Spleen (tissue), 11 donors: ENCODE measurements at regions not wholly inside any gene's neighbourhood (a gene's known extent, or its start where the extent isn't known, plus 50 kb on each side); places are given as distances from the start of the nearest gene placed in this dataset.

ENCODE experiments used
- DNase-seq: peaks from one replicate; pipeline ENCODE4 v3.0.0-alpha.2; 2020
- H3K27ac ChIP-seq, 8 donors: fragments of 200-600 bp; sonication (generic) in 7 of 8; 1 replicate in 4 of 8; 2 replicates in 4 of 8; pipeline versions ENCODE4 v1.5.0 to v1.8.0; 2016 to 2021; ENCODE audit warnings: inconsistent platforms in 4 of 8, mild to moderate bottlenecking in 4 of 8, moderate library complexity in 1 of 8
- H3K27me3 ChIP-seq, 7 donors: fragments of 200-600 bp; sonication (generic) in 6 of 7; replicated peaks in 1 of 7; 1 replicate in 4 of 7; 2 replicates in 3 of 7; pipeline versions ENCODE4 v1.5.0 to v1.8.0; 2016 to 2021; ENCODE audit warnings: inconsistent platforms in 3 of 7, mild to moderate bottlenecking in 1 of 7
- H3K36me3 ChIP-seq, 6 donors: fragments of 200-600 bp; sonication (generic) in 5 of 6; 1 replicate in 4 of 6; 2 replicates in 2 of 6; pipeline versions ENCODE4 v1.5.0 to v1.8.0; 2016 to 2021; ENCODE audit warnings: inconsistent platforms in 2 of 6
- H3K4me1 ChIP-seq, 6 donors: fragments of 200-600 bp; sonication (generic) in 5 of 6; 1 replicate in 3 of 6; 2 replicates in 3 of 6; pipeline versions ENCODE4 v1.5.0 to v1.8.0; 2016 to 2021; ENCODE audit warnings: inconsistent platforms in 3 of 6
- H3K4me3 ChIP-seq, 8 donors: fragments of 200-600 bp; sonication (generic) in 7 of 8; 1 replicate in 4 of 8; 2 replicates in 4 of 8; pipeline versions ENCODE4 v1.5.0 to v1.8.0; 2016 to 2021; ENCODE audit warnings: inconsistent platforms in 4 of 8, mild to moderate bottlenecking in 4 of 8, moderate library complexity in 2 of 8
- H3K9me3 ChIP-seq, 8 donors: fragments of 200-600 bp; sonication (generic) in 7 of 8; 1 replicate in 4 of 8; 2 replicates in 4 of 8; pipeline versions ENCODE4 v1.5.0 to v1.8.0; 2016 to 2021; ENCODE audit warnings: inconsistent platforms in 4 of 8
- CTCF ChIP-seq, 11 experiments: fragments of 200-600 bp in 7 of 11; fragments of 450-650 bp in 4 of 11; sonication (generic) in 4 of 11; IDR thresholded peaks in 8 of 11; conservative IDR thresholded peaks in 3 of 11; 1 replicate in 7 of 11; 2 replicates in 4 of 11; pipeline versions ENCODE4 v1.4.0 to v1.8.0; 2016 to 2021; ENCODE audit warnings: antibody characterized with exemption in 11 of 11, inconsistent platforms in 4 of 11, mild to moderate bottlenecking in 1 of 11
- POLR2A ChIP-seq, 3 donors: fragments of 450-650 bp; IDR thresholded peaks; one replicate each; pipeline ENCODE4 v1.5.1; 2017; ENCODE audit warnings: antibody characterized with exemption in 3 of 3, mild to moderate bottlenecking in 1 of 3
- POLR2AphosphoS5 ChIP-seq, 3 donors: sonication (generic); formaldehyde crosslinking; IDR thresholded peaks; one replicate each; pipeline ENCODE4 v1.5.1; 2017; ENCODE audit warnings: antibody characterized with exemption in 3 of 3
- WGBS, 5 donors: extraction: QIAGEN DNeasy Blood & Tissue Kit in 3 of 5; methylation state at CpG; one replicate each; pipeline versions ENCODE4 v1.1.5 to v1.1.7; 2013 to 2018; 5-methylcytosine and 5-hydroxymethylcytosine counted together
- intact Hi-C: fragments of 100-400 bp; cut with DNase I; formaldehyde crosslinking; loops from one replicate; pipeline ENCODE4 v1.15.0; 2023; ENCODE audit warnings: low total_unique reads
- donor health status: healthy with polysubstance abuse.
- donor health status: DM: no; HTN: no; CAD: no; lungs with moderate emphysema.
- donor health status: DM: no; HTN: no; CAD: no.
- donor health status: Bipolar disorder and iron deficiency.
- donor health status: healthy.
- donor health status: DM: no; HTN: no; CAD: no.
- donor health status: DM: yes; HTN: yes; CAD: no.

- TF ChIP-seq POLR2A (IDR thresholded peaks at IDR 0.05) (no peak), POLR2AphosphoS5 (IDR thresholded peaks at IDR 0.05) (no peak), CTCF (IDR thresholded peaks at IDR 0.05 in 8 of 11, conservative IDR thresholded peaks at IDR 0.05 in 3 of 11) (no peak)
- no peak overlapping the region for H3K4me3 ChIP-seq
- peaks cover 0 to 7% (median 0%) of the 10 kb centered on the region in 8 donors for H3K9me3 ChIP-seq
- H3K4me1 ChIP-seq = peaks cover 0 to 11% (median 0%) of the 10 kb centered on the region in 6 donors
- no peak for DNase-seq
- 80 to 96% (median 89%) methylated on average over 1 of the region's 1 CpG for WGBS, 5 donors
- no peak overlapping the region for H3K27ac ChIP-seq
- no peaks in the 10 kb centered on the region for H3K27me3 ChIP-seq
- intact Hi-C loops = no loop called here
- H3K36me3 ChIP-seq = no peaks in the 10 kb centered on the region
Measured at GRCh38 chr12:116347265-116347664, 69.8 kb upstream of the MED13L start.

GRCh38 chr12:116352315-116352835 lies 74.9 kb upstream of the MED13L start:
- Histone ChIP-seq H3K9me3 (peaks cover 0 to 7% (median 0%) of the 10 kb centered on the region in 8 donors), H3K27me3 (no peaks in the 10 kb centered on the region), H3K27ac (no peak overlapping the region), H3K4me1 (no peaks in the 10 kb centered on the region), H3K36me3 (no peaks in the 10 kb centered on the region), H3K4me3 (no peak overlapping the region)
- TF ChIP-seq POLR2AphosphoS5 (IDR thresholded peaks at IDR 0.05) = no peak
- no peak for TF ChIP-seq CTCF (IDR thresholded peaks at IDR 0.05 in 8 of 11, conservative IDR thresholded peaks at IDR 0.05 in 3 of 11)
- TF ChIP-seq POLR2A (IDR thresholded peaks at IDR 0.05) = no peak
- WGBS, 5 donors = 85 to 95% (median 89%) methylated on average over 4 of the region's 4 CpGs
- DNase-seq = no peak
- intact Hi-C loops = no loop called here

GRCh38 chr12:116353958-116354357 lies 76.5 kb upstream of the MED13L start:
- WGBS, 5 donors = 82 to 98% (median 89%) methylated on average over 1 to 2 of the region's 2 CpGs
- peaks cover 6 to 10% (median 7%) of the 10 kb centered on the region in 6 donors for H3K4me1 ChIP-seq
- H3K36me3 ChIP-seq = no peaks in the 10 kb centered on the region
- TF ChIP-seq POLR2A (IDR thresholded peaks at IDR 0.05) (no peak), POLR2AphosphoS5 (IDR thresholded peaks at IDR 0.05) (no peak), CTCF (IDR thresholded peaks at IDR 0.05 in 8 of 11, conservative IDR thresholded peaks at IDR 0.05 in 3 of 11) (no peak)
- peaks cover 0 to 7% (median 0%) of the 10 kb centered on the region in 8 donors for H3K9me3 ChIP-seq
- no peak for DNase-seq
- H3K27me3 ChIP-seq = no peaks in the 10 kb centered on the region
- H3K4me3 ChIP-seq = no peak overlapping the region
- H3K27ac ChIP-seq = no peak overlapping the region
- intact Hi-C loops = no loop called here

- no peak overlapping the region for H3K4me3 ChIP-seq
- DNase-seq = no peak
- H3K27ac ChIP-seq = no peak overlapping the region
- TF ChIP-seq POLR2A (IDR thresholded peaks at IDR 0.05) (no peak), CTCF (IDR thresholded peaks at IDR 0.05 in 8 of 11, conservative IDR thresholded peaks at IDR 0.05 in 3 of 11) (no peak), POLR2AphosphoS5 (IDR thresholded peaks at IDR 0.05) (no peak)
- intact Hi-C loops = no loop called here
- WGBS, 5 donors = 82 to 89% (median 85%) methylated on average over 5 of the region's 5 CpGs
- peaks cover 0 to 7% (median 0%) of the 10 kb centered on the region in 8 donors for H3K9me3 ChIP-seq
- no peaks in the 10 kb centered on the region for H3K36me3 ChIP-seq
- H3K27me3 ChIP-seq = no peaks in the 10 kb centered on the region
- H3K4me1 ChIP-seq = peaks cover 9 to 15% (median 10%) of the 10 kb centered on the region in 6 donors
Measured at GRCh38 chr12:116354534-116354933, 77.0 kb upstream of the MED13L start.
